ENCODE measurements at regions not wholly inside any gene's neighbourhood (a gene's known extent, or its start where the extent isn't known, plus 50 kb on each side); places are given as distances from the start of the nearest gene placed in this dataset.

GRCh38 chr7:88458279-88458678, 151.6 kb upstream of the STEAP4 start:
- no peak overlapping the region for H3K56ac ChIP-seq (replicated peaks; ENCODE audit: insufficient read length, low read depth, low read length)
- no peak overlapping the region for H2AK5ac ChIP-seq (ENCODE audit: low read depth, low read length)
- H3K14ac ChIP-seq (ENCODE audit: insufficient read length): no peak overlapping the region
- H3K4me2 ChIP-seq (ENCODE audit: insufficient read depth in 1 of 2, low read depth in 2 of 2, low read length in 2 of 2): no peak overlapping the region
- H2BK120ac ChIP-seq (replicated peaks; ENCODE audit: low read depth, low read length): no peak overlapping the region
- no peak overlapping the region for H3K23ac ChIP-seq (ENCODE audit: insufficient read length)
- H3K36me3 ChIP-seq (ENCODE audit: control insufficient read depth in 2 of 4, insufficient read depth in 4 of 4, low read length in 3 of 4): no peaks in the 10 kb centered on the region
- ChIA-PET CTCF (ENCODE audit: partially characterized antibody) (interaction anchor here (0.6 kb wide), 1 partner anchor 425 kb away, joined by 3 read pairs; no protein-coding TSS in a partner anchor), POLR2A (ENCODE audit: partially characterized antibody) (no interaction called here)
- no peaks in the 10 kb centered on the region for H3K4me1 ChIP-seq (replicated peaks in 1 of 4; ENCODE audit: control insufficient read depth in 3 of 4, insufficient read depth in 4 of 4, low read length in 3 of 4)
- H2BK5ac ChIP-seq (ENCODE audit: low read depth, low read length): no peak overlapping the region
- no peak overlapping the region for H4K5ac ChIP-seq (ENCODE audit: insufficient read length, low read depth, low read length)
- no peak overlapping the region for H4K8ac ChIP-seq (ENCODE audit: extremely low read depth, insufficient read depth, low read length)
- H3K4ac ChIP-seq (replicated peaks; ENCODE audit: insufficient read length, low read depth, low read length): no peak overlapping the region
- H3K23me2 ChIP-seq (ENCODE audit: low read depth, low read length): no peaks in the 10 kb centered on the region
- H3K4me3 ChIP-seq (ENCODE audit: extremely low read depth in 1 of 4, insufficient read depth in 2 of 4, low read depth in 3 of 4, low read length in 4 of 4): no peak overlapping the region
- no peaks in the 10 kb centered on the region for H3K79me2 ChIP-seq (ENCODE audit: control insufficient read depth in 1 of 2, insufficient read depth in 2 of 2, low read length in 2 of 2)
- no peak overlapping the region for H2BK15ac ChIP-seq (ENCODE audit: low read length)
- H3K9ac ChIP-seq (replicated peaks in 1 of 4; ENCODE audit: extremely low read depth in 1 of 4, low read depth in 3 of 4, low read length in 3 of 4): no peak overlapping the region
- no peak overlapping the region for H3K18ac ChIP-seq (ENCODE audit: extremely low read depth, low read length)
- no peaks in the 10 kb centered on the region for H3K9me3 ChIP-seq (ENCODE audit: insufficient read depth in 2 of 2, low read depth in 1 of 2, low read length in 1 of 2)
- H2AFZ ChIP-seq (ENCODE audit: low read length): no peak overlapping the region
- H2BK20ac ChIP-seq (ENCODE audit: low read length): no peak overlapping the region
- no peak for FAIRE-seq
- no peaks in the 10 kb centered on the region for H3K27me3 ChIP-seq (replicated peaks in 1 of 4; ENCODE audit: control insufficient read depth in 3 of 4, extremely low read depth in 1 of 4, insufficient read depth in 3 of 4, low read length in 3 of 4)
- H4K91ac ChIP-seq (replicated peaks; ENCODE audit: insufficient read length, low read length): no peak overlapping the region
- DNase-seq (ENCODE audit: low read depth in 1 of 2, low spot score in 2 of 2): no peak
- no peak overlapping the region for H3K27ac ChIP-seq (ENCODE audit: low read depth, low read length)
- no peak for TF ChIP-seq ATF2 (IDR thresholded peaks at IDR 0.05; ENCODE audit: low read length)
- TF ChIP-seq CHD1 (IDR thresholded peaks at IDR 0.05; ENCODE audit: low read depth, low read length): no peak
- TF ChIP-seq SUZ12 (IDR thresholded peaks at IDR 0.05; ENCODE audit: low read length): no peak
- TF ChIP-seq CBX8 (IDR thresholded peaks at IDR 0.05; ENCODE audit: borderline replicate concordance, low read depth, low read length): no peak
- no peak for TF ChIP-seq CREB1 (IDR thresholded peaks at IDR 0.05)
- no peak for TF ChIP-seq GABPA (IDR thresholded peaks at IDR 0.05; ENCODE audit: borderline replicate concordance, insufficient read depth, low read length)
- no peak for TF ChIP-seq POLR2A (IDR thresholded peaks at IDR 0.05; ENCODE audit: control extremely low read depth in 1 of 2, low read depth in 2 of 2, low read length in 2 of 2)
- no peak for TF ChIP-seq KDM5A (IDR thresholded peaks at IDR 0.05; ENCODE audit: low read length)
- TF ChIP-seq CEBPB (IDR thresholded peaks at IDR 0.05; ENCODE audit: low read depth, low read length): no peak
- H3K79me1 ChIP-seq (ENCODE audit: low read depth, low read length): no peaks in the 10 kb centered on the region
- no peak overlapping the region for H2BK12ac ChIP-seq (ENCODE audit: low read depth, low read length)
- H4K20me1 ChIP-seq (replicated peaks in 1 of 2; ENCODE audit: control insufficient read depth in 1 of 2, insufficient read depth in 2 of 2, low read length in 2 of 2): no peaks in the 10 kb centered on the region
